ENCODE measurements at regions not wholly inside any gene's neighbourhood (a gene's known extent, or its start where the extent isn't known, plus 50 kb on each side); places are given as distances from the start of the nearest gene placed in this dataset.

GRCh38 chr5:17918373-17919104, 284.3 kb downstream of the TAF11L14 start:
- peaks cover 3% of the 10 kb centered on the region for H3K9me3 ChIP-seq (replicated peaks)
- H3K4me1 ChIP-seq: no peaks in the 10 kb centered on the region
- H3K27ac ChIP-seq (replicated peaks): no peak overlapping the region
- intact Hi-C loops (cut with micrococcal nuclease): no loop called here
- H3K27me3 ChIP-seq (ENCODE audit: low read depth): no peaks in the 10 kb centered on the region
- no peak for TF ChIP-seq CTCF (IDR thresholded peaks at IDR 0.05; ENCODE audit: borderline replicate concordance)
- DNase-seq: no peak
- no peaks in the 10 kb centered on the region for H3K36me3 ChIP-seq
- H3K4me3 ChIP-seq: no peak overlapping the region

GRCh38 chr5:17925276-17925675, 291.0 kb downstream of the TAF11L14 start:
- Histone ChIP-seq H3K27ac (replicated peaks) (no peak overlapping the region), H3K36me3 (no peaks in the 10 kb centered on the region), H3K9me3 (replicated peaks) (peaks cover 8% of the 10 kb centered on the region), H3K4me1 (no peaks in the 10 kb centered on the region), H3K27me3 (ENCODE audit: low read depth) (no peaks in the 10 kb centered on the region), H3K4me3 (no peak overlapping the region)
- intact Hi-C loops (cut with micrococcal nuclease): no loop called here
- no peak for TF ChIP-seq CTCF (IDR thresholded peaks at IDR 0.05; ENCODE audit: borderline replicate concordance)
- no peak for DNase-seq

GRCh38 chr5:17928581-17928981, 294.3 kb downstream of the TAF11L14 start:
- no peaks in the 10 kb centered on the region for H3K4me1 ChIP-seq
- H3K27ac ChIP-seq (replicated peaks): no peak overlapping the region
- no peak for TF ChIP-seq CTCF (IDR thresholded peaks at IDR 0.05; ENCODE audit: borderline replicate concordance)
- DNase-seq: no peak
- intact Hi-C loops (cut with micrococcal nuclease): no loop called here
- no peak overlapping the region for H3K4me3 ChIP-seq
- peaks cover 27% of the 10 kb centered on the region for H3K9me3 ChIP-seq (replicated peaks)
- no peaks in the 10 kb centered on the region for H3K27me3 ChIP-seq (ENCODE audit: low read depth)
- no peaks in the 10 kb centered on the region for H3K36me3 ChIP-seq

- DNase-seq: no peak
- intact Hi-C loops (cut with micrococcal nuclease): no loop called here
- Histone ChIP-seq H3K9me3 (replicated peaks) (peaks cover 33% of the 10 kb centered on the region), H3K27me3 (ENCODE audit: low read depth) (no peaks in the 10 kb centered on the region), H3K4me3 (no peak overlapping the region), H3K4me1 (no peaks in the 10 kb centered on the region), H3K27ac (replicated peaks) (no peak overlapping the region), H3K36me3 (no peaks in the 10 kb centered on the region)
- no peak for TF ChIP-seq CTCF (IDR thresholded peaks at IDR 0.05; ENCODE audit: borderline replicate concordance)
Observed at GRCh38 chr5:17929171-17929570, 294.9 kb downstream of the TAF11L14 start.

GRCh38 chr5:17930346-17930745, 296.1 kb downstream of the TAF11L14 start:
- intact Hi-C loops (cut with micrococcal nuclease): no loop called here
- H3K4me1 ChIP-seq: no peaks in the 10 kb centered on the region
- H3K4me3 ChIP-seq: no peak overlapping the region
- H3K36me3 ChIP-seq: no peaks in the 10 kb centered on the region
- no peaks in the 10 kb centered on the region for H3K27me3 ChIP-seq (ENCODE audit: low read depth)
- H3K27ac ChIP-seq (replicated peaks): no peak overlapping the region
- peaks cover 44% of the 10 kb centered on the region for H3K9me3 ChIP-seq (replicated peaks)
- no peak for DNase-seq
- no peak for TF ChIP-seq CTCF (IDR thresholded peaks at IDR 0.05; ENCODE audit: borderline replicate concordance)

All from left ventricle myocardium inferior (tissue), 1 donor.